ENCODE measurements at regions not wholly inside any gene's neighbourhood (a gene's known extent, or its start where the extent isn't known, plus 50 kb on each side); places are given as distances from the start of the nearest gene placed in this dataset.

DNA sequence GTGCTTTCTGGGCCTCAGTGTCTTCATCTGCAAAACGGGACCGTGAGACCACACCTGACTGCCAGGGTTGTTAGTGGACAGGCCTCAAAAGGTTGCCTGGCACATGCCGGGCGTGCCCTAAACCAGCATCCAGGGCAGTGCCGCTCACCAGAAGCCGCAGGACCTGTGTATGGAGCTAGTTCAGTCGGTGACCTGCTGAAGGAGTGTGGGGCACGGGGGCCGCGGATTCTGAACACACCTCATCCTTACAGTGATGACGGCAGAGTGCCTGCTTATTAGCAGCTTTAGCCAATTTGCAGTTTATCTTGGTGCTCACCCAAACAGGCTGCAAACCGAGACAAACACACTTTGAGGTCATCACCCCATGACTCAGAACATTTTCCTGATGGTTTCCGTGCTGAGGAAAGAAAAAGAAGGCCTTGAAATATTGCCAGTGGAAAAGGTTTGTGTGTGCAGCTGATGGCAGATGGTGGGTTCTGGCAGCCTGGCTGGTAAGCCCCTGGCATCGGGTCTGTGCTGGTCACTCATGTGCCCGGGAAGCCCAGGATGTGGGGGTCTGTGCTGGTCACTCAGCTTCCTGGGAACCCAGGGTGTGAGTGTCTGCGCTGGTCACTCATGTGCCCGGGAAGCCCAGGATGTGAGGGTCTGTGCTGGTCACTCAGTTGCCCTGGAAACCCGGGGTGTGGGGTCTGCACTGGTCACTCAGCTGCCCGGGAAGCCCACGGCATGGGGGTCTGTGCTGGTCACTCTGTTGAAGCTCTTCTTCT, 153.8 kb downstream of the ERMARD start:
- TF ChIP-seq SIN3A (IDR thresholded peaks at IDR 0.05; ENCODE audit: borderline replicate concordance, insufficient read depth, low read length) (no peak), POLR2AphosphoS5 (IDR thresholded peaks at IDR 0.05; ENCODE audit: low read depth, low read length) (no peak), TAF1 (IDR thresholded peaks at IDR 0.05; ENCODE audit: borderline replicate concordance, insufficient read depth, low read length) (no peak)
- TF ChIP-seq, protein P1, sequence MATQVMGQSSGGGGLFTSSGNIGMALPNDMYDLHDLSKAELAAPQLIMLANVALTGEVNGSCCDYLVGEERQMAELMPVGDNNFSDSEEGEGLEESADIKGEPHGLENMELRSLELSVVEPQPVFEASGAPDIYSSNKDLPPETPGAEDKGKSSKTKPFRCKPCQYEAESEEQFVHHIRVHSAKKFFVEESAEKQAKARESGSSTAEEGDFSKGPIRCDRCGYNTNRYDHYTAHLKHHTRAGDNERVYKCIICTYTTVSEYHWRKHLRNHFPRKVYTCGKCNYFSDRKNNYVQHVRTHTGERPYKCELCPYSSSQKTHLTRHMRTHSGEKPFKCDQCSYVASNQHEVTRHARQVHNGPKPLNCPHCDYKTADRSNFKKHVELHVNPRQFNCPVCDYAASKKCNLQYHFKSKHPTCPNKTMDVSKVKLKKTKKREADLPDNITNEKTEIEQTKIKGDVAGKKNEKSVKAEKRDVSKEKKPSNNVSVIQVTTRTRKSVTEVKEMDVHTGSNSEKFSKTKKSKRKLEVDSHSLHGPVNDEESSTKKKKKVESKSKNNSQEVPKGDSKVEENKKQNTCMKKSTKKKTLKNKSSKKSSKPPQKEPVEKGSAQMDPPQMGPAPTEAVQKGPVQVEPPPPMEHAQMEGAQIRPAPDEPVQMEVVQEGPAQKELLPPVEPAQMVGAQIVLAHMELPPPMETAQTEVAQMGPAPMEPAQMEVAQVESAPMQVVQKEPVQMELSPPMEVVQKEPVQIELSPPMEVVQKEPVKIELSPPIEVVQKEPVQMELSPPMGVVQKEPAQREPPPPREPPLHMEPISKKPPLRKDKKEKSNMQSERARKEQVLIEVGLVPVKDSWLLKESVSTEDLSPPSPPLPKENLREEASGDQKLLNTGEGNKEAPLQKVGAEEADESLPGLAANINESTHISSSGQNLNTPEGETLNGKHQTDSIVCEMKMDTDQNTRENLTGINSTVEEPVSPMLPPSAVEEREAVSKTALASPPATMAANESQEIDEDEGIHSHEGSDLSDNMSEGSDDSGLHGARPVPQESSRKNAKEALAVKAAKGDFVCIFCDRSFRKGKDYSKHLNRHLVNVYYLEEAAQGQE (IDR thresholded peaks at IDR 0.05; ENCODE audit: insufficient read depth in 1 of 2, low read depth in 2 of 2, low read length in 2 of 2), result no peak
